ENCODE measurements at regions not wholly inside any gene's neighbourhood (a gene's known extent, or its start where the extent isn't known, plus 50 kb on each side); places are given as distances from the start of the nearest gene placed in this dataset.

- TF ChIP-seq GABPA (IDR thresholded peaks at IDR 0.05; ENCODE audit: low read depth) (no peak), POLR2AphosphoS5 (IDR thresholded peaks at IDR 0.05; ENCODE audit: low read depth) (no peak)
- H3K27me3 ChIP-seq (ENCODE audit: insufficient read depth, poor library complexity, severe bottlenecking), result no peaks in the 10 kb centered on the region
These were observed 525.3 kb upstream of the CELF2 start for GRCh38 chr10:10492420-10492819.

GRCh38 chr10:10493833-10494232 lies 523.8 kb upstream of the CELF2 start:
- DNase-seq (ENCODE audit: low read depth in 1 of 2, low spot score in 1 of 2), result no peak
- TF ChIP-seq POLR2AphosphoS5 (IDR thresholded peaks at IDR 0.05; ENCODE audit: low read depth) (no peak), SPI1 (IDR thresholded peaks at IDR 0.05; ENCODE audit: borderline replicate concordance, low read depth) (no peak), REST (IDR thresholded peaks at IDR 0.05; ENCODE audit: insufficient replicate concordance, low read depth) (no peak), CTCF (IDR thresholded peaks at IDR 0.05; ENCODE audit: insufficient read depth, low read length) (no peak), GABPA (IDR thresholded peaks at IDR 0.05; ENCODE audit: low read depth) (no peak)
- Histone ChIP-seq H3K27ac (replicated peaks) (no peak overlapping the region), H3K4me3 (replicated peaks; ENCODE audit: insufficient read depth, low read length) (no peak overlapping the region), H3K27me3 (ENCODE audit: insufficient read depth, poor library complexity, severe bottlenecking) (no peaks in the 10 kb centered on the region)

More at GRCh38 chr10:10492420-10492819, 525.3 kb upstream of the CELF2 start:
- H3K4me3 ChIP-seq (replicated peaks; ENCODE audit: insufficient read depth, low read length), result no peak overlapping the region
- no peak for DNase-seq (ENCODE audit: low read depth in 1 of 2, low spot score in 1 of 2)
- H3K27ac ChIP-seq (replicated peaks), result no peak overlapping the region

- Histone ChIP-seq H3K27ac (replicated peaks) (no peak overlapping the region), H3K27me3 (ENCODE audit: insufficient read depth, poor library complexity, severe bottlenecking) (no peaks in the 10 kb centered on the region), H3K4me3 (replicated peaks; ENCODE audit: insufficient read depth, low read length) (no peak overlapping the region)
- no peak for TF ChIP-seq REST (IDR thresholded peaks at IDR 0.05; ENCODE audit: insufficient replicate concordance, low read depth)
- TF ChIP-seq GABPA (IDR thresholded peaks at IDR 0.05; ENCODE audit: low read depth), result no peak
- DNase-seq (ENCODE audit: low read depth in 1 of 2, low spot score in 1 of 2), result no peak
These were observed 520.4 kb upstream of the CELF2 start for GRCh38 chr10:10497245-10497644.

GRCh38 chr10:10498781-10499180 lies 518.9 kb upstream of the CELF2 start:
- H3K27ac ChIP-seq (replicated peaks), result no peak overlapping the region
- no peak for DNase-seq (ENCODE audit: low read depth in 1 of 2, low spot score in 1 of 2)
- TF ChIP-seq POLR2AphosphoS5 (IDR thresholded peaks at IDR 0.05; ENCODE audit: low read depth) (no peak), REST (IDR thresholded peaks at IDR 0.05; ENCODE audit: insufficient replicate concordance, low read depth) (no peak)
- no peak overlapping the region for H3K4me3 ChIP-seq (replicated peaks; ENCODE audit: insufficient read depth, low read length)
- H3K27me3 ChIP-seq (ENCODE audit: insufficient read depth, poor library complexity, severe bottlenecking), result no peaks in the 10 kb centered on the region

GRCh38 chr10:10499839-10500238 lies 517.8 kb upstream of the CELF2 start:
- DNase-seq (ENCODE audit: low read depth in 1 of 2, low spot score in 1 of 2), result no peak
- H3K27me3 ChIP-seq (ENCODE audit: insufficient read depth, poor library complexity, severe bottlenecking), result no peaks in the 10 kb centered on the region
- H3K4me3 ChIP-seq (replicated peaks; ENCODE audit: insufficient read depth, low read length), result no peak overlapping the region
- H3K27ac ChIP-seq (replicated peaks), result no peak overlapping the region
- TF ChIP-seq SPI1 (IDR thresholded peaks at IDR 0.05; ENCODE audit: borderline replicate concordance, low read depth), result no peak
- no peak for TF ChIP-seq CTCF (IDR thresholded peaks at IDR 0.05; ENCODE audit: insufficient read depth, low read length)
- TF ChIP-seq POLR2AphosphoS5 (IDR thresholded peaks at IDR 0.05; ENCODE audit: low read depth), result no peak
- no peak for TF ChIP-seq REST (IDR thresholded peaks at IDR 0.05; ENCODE audit: insufficient replicate concordance, low read depth)
- TF ChIP-seq GABPA (IDR thresholded peaks at IDR 0.05; ENCODE audit: low read depth), result no peak

Measured in HL-60 (cell line).